CD4-positive, alpha-beta T cell (primary cell): ENCODE measurements at regions not wholly inside any gene's neighbourhood (a gene's known extent, or its start where the extent isn't known, plus 50 kb on each side); places are given as distances from the start of the nearest gene placed in this dataset.

Experiments
- ATAC-seq: fragments of 200-7000 bp; cut with Tn5 transposase; one replicate; pipeline ENCODE4 v1.10.0; 2022; ENCODE audit warnings: mild to moderate bottlenecking; ENCODE audit not compliant: poor library complexity
- CTCF ChIA-PET: fragments of 350-600 bp; sonication (Branson Sonifier 250); formaldehyde crosslinking; loops from one replicate; lab custom pipeline; 2021; ENCODE audit warnings: antibody characterized with exemption, inconsistent platforms; lab: Charles Lee
- POLR2A ChIA-PET: fragments of 350-600 bp; sonication (Branson Sonifier 250); formaldehyde crosslinking; loops from one replicate; lab custom pipeline; 2021; ENCODE audit warnings: antibody characterized with exemption, inconsistent platforms; lab: Charles Lee
- DNase-seq, 14 experiments: peaks; one replicate each; pipeline ENCODE4 v3.0.0-alpha.2; 2013 to 2020; ENCODE audit warnings: mixed read lengths in 2 of 14
- H3K27ac ChIP-seq, 2 donors: one replicate each; pipeline versions ENCODE4 v1.5.1 to v1.7.0; 2013; ENCODE audit warnings: low read length in 2 of 2, low read depth in 1 of 2, mild to moderate bottlenecking in 1 of 2
- H3K27me3 ChIP-seq, 2 experiments: 1 replicate in 1 of 2; 2 replicates in 1 of 2; pipeline versions ENCODE4 v1.6.1 to v1.7.0; 2013; ENCODE audit warnings: low read length in 2 of 2, control low read depth in 1 of 2, mild to moderate bottlenecking in 1 of 2, moderate library complexity in 1 of 2; ENCODE audit not compliant: insufficient read depth in 2 of 2, control insufficient read depth in 1 of 2
- H3K36me3 ChIP-seq: one replicate; pipeline ENCODE4 v1.6.1; 2013; ENCODE audit warnings: low read length, control low read depth; ENCODE audit not compliant: insufficient read depth
- H3K4me1 ChIP-seq: one replicate; pipeline ENCODE4 v1.6.1; 2013; ENCODE audit warnings: low read length, control low read depth; ENCODE audit not compliant: insufficient read depth
- H3K4me3 ChIP-seq: one replicate; pipeline ENCODE4 v1.5.1; 2013; ENCODE audit warnings: mild to moderate bottlenecking, low read length, moderate library complexity
- H3K9me3 ChIP-seq, 2 experiments: 1 replicate in 1 of 2; 2 replicates in 1 of 2; pipeline versions ENCODE4 v1.6.1 to v1.7.0; 2013; ENCODE audit warnings: low read length in 2 of 2, mild to moderate bottlenecking in 2 of 2, control low read depth in 1 of 2, moderate library complexity in 1 of 2; ENCODE audit not compliant: control insufficient read depth in 1 of 2, insufficient read depth in 1 of 2
- H3K27ac Mint-ChIP-seq: one replicate; pipeline ENCODE4 v1.8.0; 2020; ENCODE audit warnings: mixed read lengths
- H3K27me3 Mint-ChIP-seq: one replicate; pipeline ENCODE4 v1.8.0; 2021; ENCODE audit warnings: mixed read lengths
- H3K36me3 Mint-ChIP-seq: one replicate; pipeline ENCODE4 v1.8.0; 2021; ENCODE audit warnings: low read depth, mixed read lengths
- H3K4me1 Mint-ChIP-seq: one replicate; pipeline ENCODE4 v1.8.0; 2021; ENCODE audit warnings: low read depth, mixed read lengths
- H3K4me3 Mint-ChIP-seq: one replicate; pipeline ENCODE4 v1.8.0; 2020; ENCODE audit warnings: mild to moderate bottlenecking, mixed read lengths
- H3K9me3 Mint-ChIP-seq: one replicate; pipeline ENCODE4 v1.8.0; 2020; ENCODE audit warnings: mixed read lengths
- intact Hi-C, 2 experiments: fragments of 100-400 bp; cut with DNase I in 1 of 2; cut with micrococcal nuclease in 1 of 2; formaldehyde crosslinking; loops; one replicate each; pipeline versions ENCODE4 v1.15.1 to v1.9.0; 2023 to 2025; cut with DNase I, micrococcal nuclease
- TF ChIP-seq, protein P1 (sequence below): fragments of 200-600 bp; IDR thresholded peaks from one replicate; pipeline ENCODE4 v1.8.0; 2022; ENCODE audit warnings: antibody characterized with exemption, mild to moderate bottlenecking

DNA sequence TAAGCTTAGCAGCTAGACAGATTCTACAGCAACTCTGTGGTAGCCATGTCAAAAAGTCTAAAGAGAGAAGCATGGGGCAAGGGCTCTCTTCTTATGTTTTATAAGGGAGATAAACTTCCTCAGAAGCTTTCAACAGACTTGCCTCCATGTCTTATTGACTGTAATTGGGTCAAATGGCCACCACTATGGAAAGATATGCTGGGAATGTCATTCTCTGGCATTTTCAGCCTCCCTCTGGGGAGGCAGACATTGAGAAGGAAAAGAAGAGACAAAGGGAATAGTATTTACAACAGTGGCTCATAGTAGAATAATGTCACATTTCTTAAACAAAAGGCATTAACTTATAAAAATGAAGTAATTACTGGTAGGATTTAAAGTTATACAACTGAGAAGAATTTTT lies 1964.5 kb upstream of the PIK3C3 start:
- ATAC-seq, result no peak
- intact Hi-C loops, result no loop called here
- no peaks in the 10 kb centered on the region for H3K4me1 ChIP-seq
- peaks cover 0 to 4% of the 10 kb centered on the region in 2 experiments for H3K9me3 ChIP-seq
- no peak overlapping the region for H3K27ac ChIP-seq
- H3K4me3 Mint-ChIP-seq, result no peak overlapping the region
- ChIA-PET CTCF (no interaction called here), POLR2A (no interaction called here)
- no peaks in the 10 kb centered on the region for H3K27me3 ChIP-seq
- H3K27me3 Mint-ChIP-seq, result no peaks in the 10 kb centered on the region
- peaks cover 6% of the 10 kb centered on the region for H3K9me3 Mint-ChIP-seq
- no peak for DNase-seq
- TF ChIP-seq, protein P1, sequence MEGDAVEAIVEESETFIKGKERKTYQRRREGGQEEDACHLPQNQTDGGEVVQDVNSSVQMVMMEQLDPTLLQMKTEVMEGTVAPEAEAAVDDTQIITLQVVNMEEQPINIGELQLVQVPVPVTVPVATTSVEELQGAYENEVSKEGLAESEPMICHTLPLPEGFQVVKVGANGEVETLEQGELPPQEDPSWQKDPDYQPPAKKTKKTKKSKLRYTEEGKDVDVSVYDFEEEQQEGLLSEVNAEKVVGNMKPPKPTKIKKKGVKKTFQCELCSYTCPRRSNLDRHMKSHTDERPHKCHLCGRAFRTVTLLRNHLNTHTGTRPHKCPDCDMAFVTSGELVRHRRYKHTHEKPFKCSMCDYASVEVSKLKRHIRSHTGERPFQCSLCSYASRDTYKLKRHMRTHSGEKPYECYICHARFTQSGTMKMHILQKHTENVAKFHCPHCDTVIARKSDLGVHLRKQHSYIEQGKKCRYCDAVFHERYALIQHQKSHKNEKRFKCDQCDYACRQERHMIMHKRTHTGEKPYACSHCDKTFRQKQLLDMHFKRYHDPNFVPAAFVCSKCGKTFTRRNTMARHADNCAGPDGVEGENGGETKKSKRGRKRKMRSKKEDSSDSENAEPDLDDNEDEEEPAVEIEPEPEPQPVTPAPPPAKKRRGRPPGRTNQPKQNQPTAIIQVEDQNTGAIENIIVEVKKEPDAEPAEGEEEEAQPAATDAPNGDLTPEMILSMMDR, result no peak
- H3K27ac Mint-ChIP-seq, result no peak overlapping the region
- no peak overlapping the region for H3K4me3 ChIP-seq
- H3K4me1 Mint-ChIP-seq, result no peaks in the 10 kb centered on the region
- H3K36me3 ChIP-seq, result no peaks in the 10 kb centered on the region
- H3K36me3 Mint-ChIP-seq, result no peaks in the 10 kb centered on the region

DNA sequence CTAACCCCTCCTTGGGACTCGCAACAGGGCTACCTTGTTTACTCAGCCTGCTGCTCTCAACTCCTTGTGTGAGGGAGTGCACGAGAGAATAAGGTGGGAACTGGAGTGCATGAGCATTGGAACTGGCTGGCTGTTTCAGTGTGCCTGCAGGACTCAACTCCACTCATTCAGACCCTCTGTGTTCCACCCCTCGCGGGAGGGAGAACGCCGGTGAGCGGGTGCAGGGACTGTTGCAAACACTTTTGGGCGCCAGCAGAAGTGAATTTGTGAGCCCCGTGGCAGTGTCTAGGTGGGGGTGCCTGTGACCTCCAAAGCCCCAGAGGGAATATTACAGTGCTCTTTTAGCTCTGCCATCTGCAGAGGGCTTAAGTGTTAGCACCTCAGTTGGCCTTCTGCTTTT lies 1978.3 kb upstream of the PIK3C3 start:
- ChIA-PET CTCF (no interaction called here), POLR2A (no interaction called here)
- ATAC-seq (no peak), DNase-seq (no peak)
- Histone ChIP-seq H3K4me3 (no peak overlapping the region), H3K4me1 (no peaks in the 10 kb centered on the region), H3K36me3 (no peaks in the 10 kb centered on the region), H3K9me3 (peaks cover 0 to 4% of the 10 kb centered on the region in 2 experiments), H3K27ac (no peak overlapping the region), H3K27me3 (no peaks in the 10 kb centered on the region)
- TF ChIP-seq, protein P1, result no peak
- Mint-ChIP-seq H3K36me3 (no peaks in the 10 kb centered on the region), H3K27me3 (no peaks in the 10 kb centered on the region), H3K27ac (no peak overlapping the region), H3K4me3 (no peak overlapping the region), H3K9me3 (peaks cover 3% of the 10 kb centered on the region), H3K4me1 (no peaks in the 10 kb centered on the region)
- intact Hi-C loops, result no loop called here

DNA sequence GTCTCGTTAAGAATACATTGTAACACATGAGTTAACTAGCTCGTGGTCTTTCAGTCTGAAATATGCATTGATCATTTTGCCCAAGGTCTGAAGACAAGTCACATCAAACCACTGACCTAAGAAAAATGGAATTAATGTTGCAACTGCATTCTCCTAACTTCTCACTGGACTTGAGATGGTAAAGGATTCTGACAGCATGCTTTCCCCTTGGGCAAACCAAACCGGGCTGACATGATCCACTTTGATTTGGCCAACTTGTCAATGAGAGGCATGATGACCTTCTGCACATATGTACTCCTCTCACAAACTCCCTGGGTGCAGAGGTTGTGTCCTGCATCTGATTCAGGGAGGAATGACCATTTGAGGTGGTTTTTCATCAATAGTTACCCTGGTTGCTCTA lies 1982.5 kb upstream of the PIK3C3 start:
- intact Hi-C loops, result no loop called here
- no peaks in the 10 kb centered on the region for H3K4me1 ChIP-seq
- ChIA-PET CTCF (no interaction called here), POLR2A (no interaction called here)
- peaks cover 0 to 4% of the 10 kb centered on the region in 2 experiments for H3K9me3 ChIP-seq
- Mint-ChIP-seq H3K27ac (no peak overlapping the region), H3K9me3 (peaks cover 4% of the 10 kb centered on the region), H3K36me3 (no peaks in the 10 kb centered on the region), H3K27me3 (no peaks in the 10 kb centered on the region), H3K4me3 (no peak overlapping the region), H3K4me1 (no peaks in the 10 kb centered on the region)
- DNase-seq (no peak), ATAC-seq (no peak)
- H3K4me3 ChIP-seq, result no peak overlapping the region
- no peaks in the 10 kb centered on the region for H3K36me3 ChIP-seq
- H3K27me3 ChIP-seq, result no peaks in the 10 kb centered on the region
- H3K27ac ChIP-seq, result no peak overlapping the region
- TF ChIP-seq, protein P1, result no peak
